SHP77 (cell line): ENCODE measurements at regions not wholly inside any gene's neighbourhood (a gene's known extent, or its start where the extent isn't known, plus 50 kb on each side); places are given as distances from the start of the nearest gene placed in this dataset.
A peak's percentile ranks its signal among the peaks of the same experiment; 100 is the strongest.

Source experiments
- DNase-seq, 2 experiments: peaks; one replicate each; lab custom pipeline; 2025; lab: John Stamatoyannopoulos, UW

GRCh38 chr2:220493871-220494525 lies 866.6 kb downstream of the SLC4A3 start:
- no peak for DNase-seq

GRCh38 chr2:220496513-220496912 lies 869.1 kb downstream of the SLC4A3 start:
- no peak for DNase-seq

- DNase-seq, result peak; percentile 46 to 64
Observed at GRCh38 chr2:220499225-220499624, 871.8 kb downstream of the SLC4A3 start.

GRCh38 chr2:220502539-220502938 lies 875.1 kb downstream of the SLC4A3 start:
- DNase-seq, result no peak

GRCh38 chr2:220503431-220503830 lies 876.0 kb downstream of the SLC4A3 start:
- no peak for DNase-seq

- peak; percentile 86 to 92 for DNase-seq
Observed at GRCh38 chr2:220504938-220505503, 877.6 kb downstream of the SLC4A3 start.

- DNase-seq, result no peak
Observed at GRCh38 chr2:220506466-220506865, 879.0 kb downstream of the SLC4A3 start.

GRCh38 chr2:220509096-220509757 lies 881.8 kb downstream of the SLC4A3 start:
- DNase-seq, result no peak

GRCh38 chr2:220509966-220510365 lies 882.5 kb downstream of the SLC4A3 start:
- DNase-seq, result no peak

GRCh38 chr2:220510668-220511067 lies 883.2 kb downstream of the SLC4A3 start:
- DNase-seq, result no peak

- DNase-seq, result no peak
Observed at GRCh38 chr2:220512419-220512818, 885.0 kb downstream of the SLC4A3 start.

GRCh38 chr2:220513573-220514288 lies 886.3 kb downstream of the SLC4A3 start:
- DNase-seq, result no peak

- no peak for DNase-seq
Observed at GRCh38 chr2:220521551-220521950, 894.1 kb downstream of the SLC4A3 start.

GRCh38 chr2:220528180-220528675 lies 900.8 kb downstream of the SLC4A3 start:
- DNase-seq, result no peak

- no peak for DNase-seq
Observed at GRCh38 chr2:220531216-220531615, 903.8 kb downstream of the SLC4A3 start.

GRCh38 chr2:220533485-220533884 lies 906.1 kb downstream of the SLC4A3 start:
- DNase-seq, result peak; percentile 12 to 53

- DNase-seq, result no peak
Observed at GRCh38 chr2:220539481-220539880, 912.1 kb downstream of the SLC4A3 start.

- DNase-seq, result no peak
Observed at GRCh38 chr2:220544049-220544448, 916.6 kb downstream of the SLC4A3 start.

GRCh38 chr2:220550995-220551700 lies 923.7 kb downstream of the SLC4A3 start:
- no peak for DNase-seq

GRCh38 chr2:220552790-220553535 lies 925.5 kb downstream of the SLC4A3 start:
- no peak for DNase-seq

- DNase-seq, result no peak
Observed at GRCh38 chr2:220555961-220556630, 928.7 kb downstream of the SLC4A3 start.
